ENCODE measurements at regions not wholly inside any gene's neighbourhood (a gene's known extent, or its start where the extent isn't known, plus 50 kb on each side); places are given as distances from the start of the nearest gene placed in this dataset.

GRCh38 chr21:26297851-26298250, 127.3 kb upstream of the APP start:
- no peak for TF ChIP-seq EZH2 (IDR thresholded peaks at IDR 0.05; ENCODE audit: insufficient read depth, low read length)
- TF ChIP-seq, protein P1, sequence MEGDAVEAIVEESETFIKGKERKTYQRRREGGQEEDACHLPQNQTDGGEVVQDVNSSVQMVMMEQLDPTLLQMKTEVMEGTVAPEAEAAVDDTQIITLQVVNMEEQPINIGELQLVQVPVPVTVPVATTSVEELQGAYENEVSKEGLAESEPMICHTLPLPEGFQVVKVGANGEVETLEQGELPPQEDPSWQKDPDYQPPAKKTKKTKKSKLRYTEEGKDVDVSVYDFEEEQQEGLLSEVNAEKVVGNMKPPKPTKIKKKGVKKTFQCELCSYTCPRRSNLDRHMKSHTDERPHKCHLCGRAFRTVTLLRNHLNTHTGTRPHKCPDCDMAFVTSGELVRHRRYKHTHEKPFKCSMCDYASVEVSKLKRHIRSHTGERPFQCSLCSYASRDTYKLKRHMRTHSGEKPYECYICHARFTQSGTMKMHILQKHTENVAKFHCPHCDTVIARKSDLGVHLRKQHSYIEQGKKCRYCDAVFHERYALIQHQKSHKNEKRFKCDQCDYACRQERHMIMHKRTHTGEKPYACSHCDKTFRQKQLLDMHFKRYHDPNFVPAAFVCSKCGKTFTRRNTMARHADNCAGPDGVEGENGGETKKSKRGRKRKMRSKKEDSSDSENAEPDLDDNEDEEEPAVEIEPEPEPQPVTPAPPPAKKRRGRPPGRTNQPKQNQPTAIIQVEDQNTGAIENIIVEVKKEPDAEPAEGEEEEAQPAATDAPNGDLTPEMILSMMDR (IDR thresholded peaks at IDR 0.05; ENCODE audit: insufficient read depth, low read depth, low read length), result no peak
